ENCODE measurements at regions not wholly inside any gene's neighbourhood (a gene's known extent, or its start where the extent isn't known, plus 50 kb on each side); places are given as distances from the start of the nearest gene placed in this dataset.

DNA sequence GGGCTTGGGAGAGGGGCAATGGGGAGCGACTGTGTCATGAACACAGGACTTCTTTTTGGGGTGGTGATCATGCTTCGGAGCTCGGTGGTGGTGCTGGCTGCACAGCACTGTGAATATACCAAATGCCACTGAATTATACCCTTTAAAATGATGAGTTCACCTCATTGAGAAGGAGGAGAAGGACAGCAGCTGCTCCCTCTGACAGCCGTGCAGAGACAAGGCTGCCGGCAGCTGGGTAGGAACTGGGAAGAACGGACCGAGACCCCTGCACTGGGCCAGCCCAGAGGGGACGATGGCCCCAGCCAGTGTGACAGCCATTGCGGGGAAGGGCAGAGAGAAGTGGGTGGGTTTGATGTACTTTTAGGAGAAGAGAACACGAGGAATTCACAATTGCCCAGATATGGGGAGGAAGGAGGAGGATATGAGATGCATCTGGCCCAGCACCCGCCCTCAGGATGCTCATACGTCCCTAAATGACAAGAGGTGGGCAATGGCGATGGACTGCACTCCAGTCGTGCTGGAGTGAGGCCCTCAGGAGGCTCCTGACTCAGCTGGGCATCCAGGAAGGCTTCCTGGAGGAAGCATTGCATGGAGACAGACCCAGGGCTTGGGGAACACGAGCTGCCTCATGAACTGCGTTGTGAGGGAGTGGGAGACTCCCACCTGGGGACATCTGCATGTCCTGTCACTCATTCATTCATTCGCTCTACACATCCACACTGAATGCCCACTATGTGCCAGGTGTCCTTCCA, 64.3 kb upstream of the C14orf180 start:
- Mint-ChIP-seq H3K36me3 (ENCODE audit: low read depth) (no peaks in the 10 kb centered on the region), H3K9me3 (no peaks in the 10 kb centered on the region), H3K27me3 (ENCODE audit: low read depth) (no peaks in the 10 kb centered on the region), H3K27ac (no peak overlapping the region), H3K4me1 (ENCODE audit: low read depth) (no peaks in the 10 kb centered on the region), H3K4me3 (no peak overlapping the region)

GRCh38 chr14:104515811-104516780, 63.5 kb upstream of the C14orf180 start:
- Mint-ChIP-seq H3K4me1 (ENCODE audit: low read depth) (no peaks in the 10 kb centered on the region), H3K4me3 (no peak overlapping the region), H3K36me3 (ENCODE audit: low read depth) (no peaks in the 10 kb centered on the region), H3K27ac (no peak overlapping the region), H3K9me3 (no peaks in the 10 kb centered on the region), H3K27me3 (ENCODE audit: low read depth) (no peaks in the 10 kb centered on the region)

DNA sequence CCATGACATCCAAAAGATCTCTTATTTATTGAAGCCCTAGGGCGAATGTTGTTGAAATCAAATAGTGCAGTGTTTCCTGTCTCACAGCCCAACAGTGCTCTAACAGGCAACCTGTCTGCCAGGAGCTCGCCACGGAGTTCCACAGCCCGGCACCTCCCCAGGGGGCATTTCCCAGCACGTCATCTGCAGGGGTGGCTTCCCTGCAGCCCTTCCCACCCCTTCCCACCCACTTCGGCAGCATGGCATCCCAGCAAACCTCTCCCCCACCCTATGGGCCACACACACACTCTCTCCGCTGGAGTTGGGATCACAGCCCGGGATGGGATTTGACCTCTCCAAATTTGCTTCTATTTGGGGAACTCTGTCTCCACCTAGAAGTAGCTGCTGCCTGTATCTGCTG, 62.7 kb upstream of the C14orf180 start:
- H3K4me1 Mint-ChIP-seq (ENCODE audit: low read depth), result no peaks in the 10 kb centered on the region
- no peak overlapping the region for H3K27ac Mint-ChIP-seq

GRCh38 chr14:104517426-104517825, 62.1 kb upstream of the C14orf180 start:
- Mint-ChIP-seq H3K36me3 (ENCODE audit: low read depth) (no peaks in the 10 kb centered on the region), H3K4me1 (ENCODE audit: low read depth) (no peaks in the 10 kb centered on the region), H3K9me3 (no peaks in the 10 kb centered on the region), H3K27ac (no peak overlapping the region), H3K27me3 (ENCODE audit: low read depth) (no peaks in the 10 kb centered on the region), H3K4me3 (no peak overlapping the region)

More for the DNA sequence above, 62.7 kb upstream of the C14orf180 start:
- Mint-ChIP-seq H3K36me3 (ENCODE audit: low read depth) (no peaks in the 10 kb centered on the region), H3K4me3 (no peak overlapping the region), H3K27me3 (ENCODE audit: low read depth) (no peaks in the 10 kb centered on the region), H3K9me3 (no peaks in the 10 kb centered on the region)

DNA sequence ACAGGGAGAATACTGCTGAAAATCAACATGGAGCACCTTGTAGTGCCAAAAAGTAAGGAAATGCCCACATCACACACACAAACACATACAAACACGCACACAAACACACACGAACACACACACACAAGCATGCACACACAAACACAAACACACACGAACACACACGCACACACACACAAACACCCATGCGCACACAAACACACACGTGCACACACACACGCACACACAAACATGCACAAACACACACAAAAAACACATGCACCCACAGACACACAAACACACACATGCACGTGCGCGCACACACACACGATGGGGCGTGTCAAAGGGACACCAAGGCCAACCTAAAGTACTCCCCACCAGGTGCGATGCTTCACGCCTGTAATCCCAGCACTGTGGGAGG, 61.7 kb upstream of the C14orf180 start:
- H3K27me3 Mint-ChIP-seq (ENCODE audit: low read depth), result no peaks in the 10 kb centered on the region
- no peak overlapping the region for H3K27ac Mint-ChIP-seq
- no peaks in the 10 kb centered on the region for H3K9me3 Mint-ChIP-seq
- no peak overlapping the region for H3K4me3 Mint-ChIP-seq
- H3K36me3 Mint-ChIP-seq (ENCODE audit: low read depth), result no peaks in the 10 kb centered on the region
- no peaks in the 10 kb centered on the region for H3K4me1 Mint-ChIP-seq (ENCODE audit: low read depth)

DNA sequence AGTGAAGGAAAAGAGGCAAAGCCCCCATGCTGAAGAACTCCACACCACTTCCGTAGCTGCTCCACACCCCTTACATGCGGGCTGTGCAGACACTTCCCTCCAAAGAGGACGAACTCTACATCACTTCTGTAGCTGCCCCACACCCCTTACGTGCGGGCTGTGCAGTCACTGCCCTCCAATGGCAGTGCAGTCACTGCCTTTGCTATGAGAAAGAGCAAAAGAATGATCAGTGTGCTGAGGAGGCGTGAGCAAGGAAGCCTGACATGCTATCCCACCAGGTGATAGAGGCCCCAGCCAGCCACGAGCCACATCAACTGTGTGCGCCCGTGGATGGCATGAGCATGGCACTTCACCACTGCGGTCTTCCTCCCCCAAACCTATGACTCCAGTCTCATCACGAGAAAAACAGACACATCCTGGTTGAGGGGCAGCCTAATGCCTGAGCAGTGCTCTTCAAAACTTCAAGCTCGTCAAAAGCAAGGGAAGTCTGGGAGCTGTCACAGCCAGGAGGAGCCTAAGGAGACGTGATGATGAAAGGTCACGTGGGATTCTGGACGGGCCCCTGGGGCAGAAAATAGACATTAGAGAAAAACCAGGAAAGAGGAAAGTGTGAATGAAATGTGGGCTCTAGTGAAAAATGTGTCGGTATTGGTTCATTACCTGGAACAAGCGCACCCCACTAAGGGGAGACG, 60.8 kb upstream of the C14orf180 start:
- Mint-ChIP-seq H3K27me3 (ENCODE audit: low read depth) (no peaks in the 10 kb centered on the region), H3K27ac (no peak overlapping the region), H3K4me1 (ENCODE audit: low read depth) (no peaks in the 10 kb centered on the region), H3K36me3 (ENCODE audit: low read depth) (no peaks in the 10 kb centered on the region), H3K9me3 (no peaks in the 10 kb centered on the region), H3K4me3 (no peak overlapping the region)

- no peaks in the 10 kb centered on the region for H3K4me1 Mint-ChIP-seq (ENCODE audit: low read depth)
- no peaks in the 10 kb centered on the region for H3K9me3 Mint-ChIP-seq
- H3K27ac Mint-ChIP-seq, result no peak overlapping the region
- no peaks in the 10 kb centered on the region for H3K36me3 Mint-ChIP-seq (ENCODE audit: low read depth)
- H3K4me3 Mint-ChIP-seq, result no peak overlapping the region
- H3K27me3 Mint-ChIP-seq (ENCODE audit: low read depth), result no peaks in the 10 kb centered on the region
These were observed 59.8 kb upstream of the C14orf180 start for GRCh38 chr14:104519721-104520120.

GRCh38 chr14:104520620-104521410, 58.7 kb upstream of the C14orf180 start:
- Mint-ChIP-seq H3K4me1 (ENCODE audit: low read depth) (no peaks in the 10 kb centered on the region), H3K36me3 (ENCODE audit: low read depth) (no peaks in the 10 kb centered on the region), H3K27ac (no peak overlapping the region), H3K4me3 (no peak overlapping the region), H3K9me3 (no peaks in the 10 kb centered on the region), H3K27me3 (ENCODE audit: low read depth) (no peaks in the 10 kb centered on the region)

- Mint-ChIP-seq H3K36me3 (ENCODE audit: low read depth) (peaks cover 3% of the 10 kb centered on the region), H3K4me1 (ENCODE audit: low read depth) (no peaks in the 10 kb centered on the region), H3K9me3 (peaks cover 7% of the 10 kb centered on the region), H3K4me3 (no peak overlapping the region), H3K27ac (no peak overlapping the region), H3K27me3 (ENCODE audit: low read depth) (no peaks in the 10 kb centered on the region)
These were observed 57.5 kb upstream of the C14orf180 start for GRCh38 chr14:104521816-104522745.

DNA sequence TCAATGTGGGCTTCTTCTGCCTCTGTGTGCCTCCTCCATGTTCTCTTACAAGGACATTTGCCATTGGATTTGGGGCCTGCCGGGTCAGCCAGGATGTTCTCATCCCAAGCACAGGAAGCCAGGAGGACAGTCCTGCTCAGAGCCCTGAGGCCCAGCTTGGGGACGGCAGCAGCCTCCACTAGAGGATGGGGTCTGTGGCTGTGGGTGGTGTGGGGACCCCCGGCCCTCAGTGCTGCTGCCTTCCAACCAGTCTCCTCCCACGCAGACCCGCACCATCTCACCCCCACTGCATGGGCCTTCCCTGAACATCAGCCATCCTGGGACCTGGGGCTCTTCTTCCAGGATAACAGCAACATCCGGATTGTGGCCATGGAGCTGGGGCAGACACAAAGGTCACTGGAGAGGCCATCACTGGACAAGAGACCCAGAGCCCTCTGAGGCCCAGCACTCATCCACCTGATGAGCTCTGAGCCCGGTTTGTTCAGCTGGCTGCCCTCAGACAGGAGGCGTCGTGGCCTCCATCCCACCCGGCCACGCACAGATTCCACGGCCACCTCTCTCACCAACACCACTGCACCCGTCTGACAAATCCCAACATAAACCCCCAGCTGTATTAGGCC, 56.5 kb upstream of the C14orf180 start:
- no peaks in the 10 kb centered on the region for H3K27me3 Mint-ChIP-seq (ENCODE audit: low read depth)
- peaks cover 7% of the 10 kb centered on the region for H3K36me3 Mint-ChIP-seq (ENCODE audit: low read depth)
- H3K9me3 Mint-ChIP-seq, result peaks cover 17% of the 10 kb centered on the region
- H3K27ac Mint-ChIP-seq, result no peak overlapping the region
- no peak overlapping the region for H3K4me3 Mint-ChIP-seq
- no peaks in the 10 kb centered on the region for H3K4me1 Mint-ChIP-seq (ENCODE audit: low read depth)

DNA sequence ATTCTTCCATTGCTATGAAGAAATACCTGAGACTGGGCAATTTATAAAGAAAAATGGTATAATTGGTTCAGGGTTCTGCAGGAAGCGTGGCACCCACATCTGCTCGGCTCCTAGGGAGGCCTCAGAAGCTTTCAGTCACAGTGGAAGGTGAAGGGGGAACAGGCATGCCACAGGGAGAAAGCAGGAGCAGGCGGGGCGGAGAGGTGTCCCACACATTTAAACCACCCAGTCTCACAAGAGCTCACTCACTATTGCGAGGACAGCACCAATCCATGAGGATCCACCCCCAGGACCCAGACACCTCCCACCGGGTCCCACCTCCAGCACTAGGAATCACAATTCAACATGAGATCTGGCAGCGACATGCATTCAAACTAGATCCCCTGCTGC, 56.0 kb upstream of the C14orf180 start:
- H3K36me3 Mint-ChIP-seq (ENCODE audit: low read depth), result peaks cover 7% of the 10 kb centered on the region
- no peaks in the 10 kb centered on the region for H3K27me3 Mint-ChIP-seq (ENCODE audit: low read depth)

GRCh38 chr14:104524726-104525125, 54.8 kb upstream of the C14orf180 start:
- no peaks in the 10 kb centered on the region for H3K4me1 Mint-ChIP-seq (ENCODE audit: low read depth)
- no peak overlapping the region for H3K4me3 Mint-ChIP-seq
- peaks cover 7% of the 10 kb centered on the region for H3K36me3 Mint-ChIP-seq (ENCODE audit: low read depth)
- H3K27ac Mint-ChIP-seq, result no peak overlapping the region
- H3K27me3 Mint-ChIP-seq (ENCODE audit: low read depth), result no peaks in the 10 kb centered on the region
- peaks cover 21% of the 10 kb centered on the region for H3K9me3 Mint-ChIP-seq

More for the DNA sequence above, 56.0 kb upstream of the C14orf180 start:
- Mint-ChIP-seq H3K27ac (no peak overlapping the region), H3K4me1 (ENCODE audit: low read depth) (no peaks in the 10 kb centered on the region), H3K4me3 (no peak overlapping the region), H3K9me3 (peaks cover 21% of the 10 kb centered on the region)
